Activated naive CD4-positive, alpha-beta T cell treated with anti-CD3 and anti-CD28 coated beads, Interleukin-2, amount 10 ng/mL, durations not matched to agents 7 days and 5 days (primary cell): ENCODE measurements at regions not wholly inside any gene's neighbourhood (a gene's known extent, or its start where the extent isn't known, plus 50 kb on each side); places are given as distances from the start of the nearest gene placed in this dataset.

Source experiments
- CTCF ChIA-PET: fragments of 350-600 bp; sonication (Branson Sonifier 250); formaldehyde crosslinking; loops from one replicate; lab custom pipeline; 2021; ENCODE audit warnings: antibody characterized with exemption; lab: Charles Lee
- DNase-seq: peaks from one replicate; pipeline ENCODE4 v3.0.0-alpha.2; 2020
- H3K27ac Mint-ChIP-seq: one replicate; pipeline ENCODE4 v1.8.0; 2021; ENCODE audit warnings: mild to moderate bottlenecking, moderate library complexity, mixed read lengths
- H3K27me3 Mint-ChIP-seq: one replicate; pipeline ENCODE4 v1.8.0; 2021; ENCODE audit warnings: mild to moderate bottlenecking, mixed read lengths
- H3K36me3 Mint-ChIP-seq: one replicate; pipeline ENCODE4 v1.8.0; 2021; ENCODE audit warnings: mixed read lengths
- H3K4me1 Mint-ChIP-seq: one replicate; pipeline ENCODE4 v1.8.0; 2021; ENCODE audit warnings: mixed read lengths
- H3K4me3 Mint-ChIP-seq: one replicate; pipeline ENCODE4 v1.8.0; 2021; ENCODE audit warnings: mild to moderate bottlenecking, moderate library complexity, mixed read lengths
- H3K9me3 Mint-ChIP-seq: one replicate; pipeline ENCODE4 v1.8.0; 2021; ENCODE audit warnings: mixed read lengths

DNA sequence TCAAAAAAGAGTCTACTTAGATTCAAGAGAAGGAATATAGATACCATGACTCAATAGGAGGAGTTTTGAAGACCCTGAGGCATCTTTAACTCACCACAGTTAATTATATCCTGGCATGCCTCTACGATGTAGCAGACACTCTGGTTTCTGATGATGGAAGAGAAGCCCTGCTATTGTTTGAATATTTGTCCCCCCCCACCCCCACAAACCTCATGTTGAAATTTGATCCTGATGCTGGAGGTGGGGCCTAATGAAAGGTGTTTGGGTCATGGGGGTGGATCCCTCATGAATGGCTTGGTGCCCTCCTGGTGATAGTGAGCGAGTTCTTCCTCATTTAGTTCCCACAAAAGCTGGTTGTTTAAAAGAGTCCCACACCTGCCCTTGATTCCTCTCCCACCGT lies 147.9 kb upstream of the TBCA start:
- peaks cover 2% of the 10 kb centered on the region for H3K9me3 Mint-ChIP-seq
- DNase-seq = no peak
- H3K27me3 Mint-ChIP-seq = peaks cover 1% of the 10 kb centered on the region
- H3K27ac Mint-ChIP-seq = no peak overlapping the region
- H3K4me3 Mint-ChIP-seq = no peak overlapping the region
- peaks cover 2% of the 10 kb centered on the region for H3K36me3 Mint-ChIP-seq
- peaks cover 8% of the 10 kb centered on the region for H3K4me1 Mint-ChIP-seq
- CTCF ChIA-PET = no interaction called here

DNA sequence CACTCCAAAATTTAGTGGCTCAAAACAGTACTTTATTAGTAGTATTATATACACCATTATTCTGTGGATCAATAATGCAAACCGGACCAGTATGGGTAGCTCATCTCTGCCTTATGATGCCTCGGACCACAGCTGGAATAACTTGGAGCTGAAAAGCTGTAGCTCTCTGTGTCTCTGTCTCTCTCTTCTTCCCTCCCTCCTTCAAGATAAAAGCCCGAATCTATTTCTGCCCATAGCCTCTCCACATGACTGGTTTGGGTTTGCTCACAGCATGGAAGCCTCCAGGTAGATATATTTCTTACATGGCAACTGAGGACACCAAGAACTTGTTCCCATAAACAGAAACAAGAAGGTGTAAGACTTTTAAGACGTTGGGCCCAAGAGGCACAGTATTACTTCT lies 147.5 kb upstream of the TBCA start:
- no peak for DNase-seq
- CTCF ChIA-PET = no interaction called here
- Mint-ChIP-seq H3K27ac (no peak overlapping the region), H3K4me3 (no peak overlapping the region), H3K9me3 (peaks cover 2% of the 10 kb centered on the region), H3K36me3 (peaks cover 2% of the 10 kb centered on the region), H3K27me3 (no peaks in the 10 kb centered on the region), H3K4me1 (peaks cover 8% of the 10 kb centered on the region)

GRCh38 chr5:77921094-77921768 lies 145.1 kb upstream of the TBCA start:
- H3K27me3 Mint-ChIP-seq = no peaks in the 10 kb centered on the region
- CTCF ChIA-PET = no interaction called here
- H3K27ac Mint-ChIP-seq = no peak overlapping the region
- H3K4me3 Mint-ChIP-seq = no peak overlapping the region
- DNase-seq = no peak
- peaks cover 2% of the 10 kb centered on the region for H3K9me3 Mint-ChIP-seq
- H3K36me3 Mint-ChIP-seq = peaks cover 2% of the 10 kb centered on the region
- peaks cover 8% of the 10 kb centered on the region for H3K4me1 Mint-ChIP-seq

DNA sequence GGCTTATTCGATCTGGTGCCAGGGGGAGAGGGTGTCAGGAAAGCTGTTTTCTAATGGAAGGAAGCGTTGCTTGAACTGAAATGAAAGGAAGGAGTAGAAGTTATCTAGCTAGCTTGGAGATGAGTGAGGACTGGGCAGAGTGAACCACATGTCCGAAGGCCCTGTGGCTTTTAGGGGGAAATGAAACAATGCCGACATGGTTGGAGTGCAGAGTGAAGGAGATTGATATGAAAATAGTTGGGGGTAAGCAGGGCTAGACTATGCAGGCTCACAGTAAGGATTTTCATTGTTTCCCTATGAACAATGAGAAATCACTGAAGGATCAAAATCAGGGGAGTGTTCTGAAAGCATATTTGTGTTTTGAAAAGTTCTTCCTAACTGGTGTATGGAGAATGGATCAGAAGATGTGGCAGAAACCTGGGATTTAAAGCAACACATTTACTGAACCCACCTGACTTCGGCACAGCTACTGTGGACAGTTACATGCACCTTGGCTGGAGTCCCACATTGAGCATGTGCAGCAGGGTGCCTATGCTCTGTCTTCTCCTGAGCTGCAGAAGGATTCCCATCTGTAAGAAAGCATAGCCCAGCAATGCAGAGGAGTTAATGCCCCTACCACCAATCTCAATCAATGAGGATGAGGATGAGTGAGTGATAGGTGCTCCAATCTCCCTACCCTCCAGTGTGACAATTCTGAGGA lies 144.4 kb upstream of the TBCA start:
- no peak for DNase-seq
- Mint-ChIP-seq H3K27ac (no peak overlapping the region), H3K4me3 (no peak overlapping the region), H3K4me1 (peaks cover 5% of the 10 kb centered on the region), H3K27me3 (no peaks in the 10 kb centered on the region), H3K36me3 (no peaks in the 10 kb centered on the region), H3K9me3 (peaks cover under 1% of the 10 kb centered on the region)
- CTCF ChIA-PET = no interaction called here

GRCh38 chr5:77915346-77915745 lies 139.2 kb upstream of the TBCA start:
- Mint-ChIP-seq H3K27me3 (peaks cover 12% of the 10 kb centered on the region), H3K36me3 (no peaks in the 10 kb centered on the region), H3K9me3 (no peaks in the 10 kb centered on the region), H3K27ac (no peak overlapping the region), H3K4me3 (no peak overlapping the region), H3K4me1 (no peaks in the 10 kb centered on the region)
- DNase-seq = no peak
- CTCF ChIA-PET = no interaction called here

DNA sequence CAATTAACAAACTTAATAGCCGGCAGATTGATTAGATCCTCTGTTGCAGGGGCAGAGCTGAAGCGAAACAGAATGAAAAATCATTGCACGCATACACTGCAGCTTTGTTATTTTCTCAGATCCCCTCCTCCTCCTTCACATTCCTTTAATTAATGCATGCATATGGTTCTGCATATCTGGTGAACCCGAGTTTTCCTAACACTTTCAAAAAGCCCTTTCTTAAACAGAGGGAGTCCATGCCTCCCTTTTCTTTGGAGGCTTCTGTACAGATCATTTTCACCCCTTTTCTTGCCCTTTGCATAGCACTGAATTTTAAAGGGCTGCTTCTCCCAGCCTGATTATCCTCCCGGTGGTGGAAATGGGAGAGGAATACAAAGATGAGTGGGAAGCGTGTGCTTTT lies 136.6 kb upstream of the TBCA start:
- no peaks in the 10 kb centered on the region for H3K9me3 Mint-ChIP-seq
- CTCF ChIA-PET = interaction anchor here (1.5 kb wide), 1 partner anchor 26 kb away, joined by 6 read pairs; no protein-coding TSS in a partner anchor
- H3K4me1 Mint-ChIP-seq = no peaks in the 10 kb centered on the region
- H3K4me3 Mint-ChIP-seq = no peak overlapping the region
- H3K36me3 Mint-ChIP-seq = no peaks in the 10 kb centered on the region
- peaks cover 15% of the 10 kb centered on the region for H3K27me3 Mint-ChIP-seq
- H3K27ac Mint-ChIP-seq = no peak overlapping the region
- DNase-seq = no peak

- Mint-ChIP-seq H3K27ac (no peak overlapping the region), H3K9me3 (no peaks in the 10 kb centered on the region), H3K36me3 (no peaks in the 10 kb centered on the region), H3K4me3 (no peak overlapping the region), H3K27me3 (peaks cover 22% of the 10 kb centered on the region), H3K4me1 (no peaks in the 10 kb centered on the region)
- DNase-seq = no peak
- CTCF ChIA-PET = no interaction called here
Measured at GRCh38 chr5:77910602-77911188, 134.6 kb upstream of the TBCA start.

- peaks cover 22% of the 10 kb centered on the region for H3K27me3 Mint-ChIP-seq
- no peaks in the 10 kb centered on the region for H3K9me3 Mint-ChIP-seq
- H3K4me3 Mint-ChIP-seq = no peak overlapping the region
- no peak overlapping the region for H3K27ac Mint-ChIP-seq
- no peak for DNase-seq
- no peaks in the 10 kb centered on the region for H3K36me3 Mint-ChIP-seq
- H3K4me1 Mint-ChIP-seq = no peaks in the 10 kb centered on the region
- CTCF ChIA-PET = no interaction called here
Measured at GRCh38 chr5:77909237-77909636, 133.1 kb upstream of the TBCA start.

DNA sequence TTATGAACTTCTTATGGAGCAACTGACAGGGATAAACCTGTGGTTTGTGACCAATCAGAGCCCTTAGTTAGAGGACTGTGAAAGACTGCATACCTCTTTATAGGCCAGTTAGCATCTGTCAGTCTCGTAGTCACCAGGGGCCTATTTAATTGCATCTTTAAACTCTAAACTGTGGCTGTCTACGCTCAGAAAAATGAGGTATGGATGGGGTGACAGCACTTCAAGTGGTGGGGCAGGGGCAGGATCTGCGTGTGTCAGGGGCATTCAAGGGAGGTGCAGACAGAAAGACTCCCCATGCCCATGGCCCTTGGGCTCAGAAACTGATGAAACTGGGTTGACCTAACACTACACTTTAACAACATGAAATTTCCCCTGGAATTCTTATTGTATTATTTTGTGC lies 132.6 kb upstream of the TBCA start:
- Mint-ChIP-seq H3K27me3 (peaks cover 21% of the 10 kb centered on the region), H3K4me1 (no peaks in the 10 kb centered on the region), H3K4me3 (no peak overlapping the region), H3K9me3 (no peaks in the 10 kb centered on the region), H3K36me3 (no peaks in the 10 kb centered on the region), H3K27ac (no peak overlapping the region)
- no peak for DNase-seq
- CTCF ChIA-PET = no interaction called here

GRCh38 chr5:77907786-77908185 lies 131.6 kb upstream of the TBCA start:
- DNase-seq = no peak
- Mint-ChIP-seq H3K4me1 (no peaks in the 10 kb centered on the region), H3K27ac (no peak overlapping the region)

GRCh38 chr5:77906806-77907205 lies 130.7 kb upstream of the TBCA start:
- Mint-ChIP-seq H3K4me3 (no peak overlapping the region), H3K27ac (no peak overlapping the region), H3K4me1 (no peaks in the 10 kb centered on the region), H3K36me3 (no peaks in the 10 kb centered on the region), H3K27me3 (peaks cover 14% of the 10 kb centered on the region), H3K9me3 (no peaks in the 10 kb centered on the region)
- CTCF ChIA-PET = no interaction called here
- no peak for DNase-seq

More at GRCh38 chr5:77907786-77908185, 131.6 kb upstream of the TBCA start:
- CTCF ChIA-PET = no interaction called here
- Mint-ChIP-seq H3K4me3 (no peak overlapping the region), H3K27me3 (peaks cover 18% of the 10 kb centered on the region), H3K9me3 (no peaks in the 10 kb centered on the region), H3K36me3 (no peaks in the 10 kb centered on the region)

DNA sequence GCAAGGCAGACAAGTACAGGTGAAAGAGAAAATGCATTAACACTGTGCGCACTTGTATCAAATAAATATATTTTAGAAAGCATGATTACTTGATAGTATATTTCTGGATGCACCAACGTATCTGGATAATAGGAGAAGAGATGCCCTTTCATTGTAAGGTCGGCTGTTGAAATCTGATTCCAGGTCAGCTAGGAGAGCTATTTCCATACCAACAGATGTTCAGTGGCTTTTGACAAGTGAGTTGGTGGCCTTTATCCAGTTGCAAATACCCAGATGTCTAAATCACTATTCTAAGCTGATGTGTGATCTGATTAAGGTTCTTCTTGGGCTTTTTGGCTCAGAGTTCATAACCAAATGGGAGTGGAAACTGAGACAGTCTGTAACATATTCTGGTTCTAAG lies 128.2 kb upstream of the TBCA start:
- CTCF ChIA-PET = no interaction called here
- peaks cover 7% of the 10 kb centered on the region for H3K27me3 Mint-ChIP-seq
- DNase-seq = no peak
- H3K27ac Mint-ChIP-seq = no peak overlapping the region
- no peak overlapping the region for H3K4me3 Mint-ChIP-seq
- H3K36me3 Mint-ChIP-seq = no peaks in the 10 kb centered on the region
- H3K4me1 Mint-ChIP-seq = no peaks in the 10 kb centered on the region
- no peaks in the 10 kb centered on the region for H3K9me3 Mint-ChIP-seq

DNA sequence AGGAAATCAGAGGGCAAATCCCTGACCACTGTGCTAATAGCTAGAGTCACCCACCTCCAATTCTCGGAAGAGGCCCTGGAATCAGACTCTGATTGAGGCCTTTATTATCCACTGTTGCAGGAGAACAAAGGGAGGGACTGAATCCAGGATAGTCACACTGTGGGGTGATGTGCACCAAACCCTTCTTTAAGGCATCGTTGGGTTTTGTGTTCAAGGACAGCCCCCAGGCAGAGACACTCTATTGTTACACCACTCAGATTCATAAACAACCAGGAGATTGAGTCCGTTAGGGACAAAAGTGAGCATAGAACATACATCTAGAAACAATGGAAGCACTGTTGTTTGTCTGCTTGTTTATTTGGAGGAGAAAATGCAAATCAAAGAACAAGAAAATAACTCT lies 124.6 kb upstream of the TBCA start:
- DNase-seq = no peak
- no peaks in the 10 kb centered on the region for H3K4me1 Mint-ChIP-seq
- no peak overlapping the region for H3K4me3 Mint-ChIP-seq
- CTCF ChIA-PET = no interaction called here
- H3K36me3 Mint-ChIP-seq = no peaks in the 10 kb centered on the region
- H3K27me3 Mint-ChIP-seq = no peaks in the 10 kb centered on the region
- no peaks in the 10 kb centered on the region for H3K9me3 Mint-ChIP-seq
- H3K27ac Mint-ChIP-seq = no peak overlapping the region

GRCh38 chr5:77898385-77898784 lies 122.2 kb upstream of the TBCA start:
- Mint-ChIP-seq H3K27ac (no peak overlapping the region), H3K9me3 (no peaks in the 10 kb centered on the region), H3K4me1 (no peaks in the 10 kb centered on the region), H3K27me3 (peaks cover 3% of the 10 kb centered on the region), H3K36me3 (no peaks in the 10 kb centered on the region), H3K4me3 (no peak overlapping the region)
- DNase-seq = no peak
- CTCF ChIA-PET = no interaction called here

- DNase-seq = no peak
- CTCF ChIA-PET = no interaction called here
- Mint-ChIP-seq H3K36me3 (no peaks in the 10 kb centered on the region), H3K27me3 (peaks cover 3% of the 10 kb centered on the region), H3K9me3 (no peaks in the 10 kb centered on the region), H3K4me1 (no peaks in the 10 kb centered on the region), H3K4me3 (no peak overlapping the region), H3K27ac (no peak overlapping the region)
Measured at GRCh38 chr5:77896338-77896737, 120.2 kb upstream of the TBCA start.
